ENCODE measurements at regions not wholly inside any gene's neighbourhood (a gene's known extent, or its start where the extent isn't known, plus 50 kb on each side); places are given as distances from the start of the nearest gene placed in this dataset.

DNA sequence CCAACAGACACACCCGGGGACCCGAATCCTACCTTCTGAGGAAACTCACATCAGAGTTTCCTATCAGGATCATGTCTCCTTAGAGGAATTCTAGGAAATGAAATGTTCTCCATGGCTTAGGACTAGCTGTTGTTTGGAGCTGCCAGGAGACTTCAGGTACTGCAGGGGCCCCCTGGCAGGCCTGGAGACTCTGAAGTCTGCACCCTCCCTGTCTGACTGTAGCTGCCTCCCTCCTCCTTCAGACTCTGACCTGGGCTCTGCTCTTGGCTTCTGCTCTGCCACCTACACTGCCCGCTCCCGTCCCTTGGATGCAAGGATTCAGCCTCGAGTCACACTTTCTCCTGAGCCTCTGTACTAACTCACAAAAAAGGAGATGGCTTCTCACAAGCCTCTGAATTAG is 232.8 kb downstream of the INHBA start:
- TF ChIP-seq, protein P1, sequence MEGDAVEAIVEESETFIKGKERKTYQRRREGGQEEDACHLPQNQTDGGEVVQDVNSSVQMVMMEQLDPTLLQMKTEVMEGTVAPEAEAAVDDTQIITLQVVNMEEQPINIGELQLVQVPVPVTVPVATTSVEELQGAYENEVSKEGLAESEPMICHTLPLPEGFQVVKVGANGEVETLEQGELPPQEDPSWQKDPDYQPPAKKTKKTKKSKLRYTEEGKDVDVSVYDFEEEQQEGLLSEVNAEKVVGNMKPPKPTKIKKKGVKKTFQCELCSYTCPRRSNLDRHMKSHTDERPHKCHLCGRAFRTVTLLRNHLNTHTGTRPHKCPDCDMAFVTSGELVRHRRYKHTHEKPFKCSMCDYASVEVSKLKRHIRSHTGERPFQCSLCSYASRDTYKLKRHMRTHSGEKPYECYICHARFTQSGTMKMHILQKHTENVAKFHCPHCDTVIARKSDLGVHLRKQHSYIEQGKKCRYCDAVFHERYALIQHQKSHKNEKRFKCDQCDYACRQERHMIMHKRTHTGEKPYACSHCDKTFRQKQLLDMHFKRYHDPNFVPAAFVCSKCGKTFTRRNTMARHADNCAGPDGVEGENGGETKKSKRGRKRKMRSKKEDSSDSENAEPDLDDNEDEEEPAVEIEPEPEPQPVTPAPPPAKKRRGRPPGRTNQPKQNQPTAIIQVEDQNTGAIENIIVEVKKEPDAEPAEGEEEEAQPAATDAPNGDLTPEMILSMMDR (IDR thresholded peaks at IDR 0.05), result no peak
- TF ChIP-seq POLR2A (IDR thresholded peaks at IDR 0.05), result no peak
